GM12874 (cell line): ENCODE measurements at regions not wholly inside any gene's neighbourhood (a gene's known extent, or its start where the extent isn't known, plus 50 kb on each side); places are given as distances from the start of the nearest gene placed in this dataset.

Source experiments
- TF ChIP-seq, protein P1 (sequence below): IDR thresholded peaks from 2 replicates; pipeline ENCODE4 v1.5.1; 2011; ENCODE audit warnings: low read depth, mild to moderate bottlenecking, control low read depth, low read length, moderate library complexity; ENCODE audit not compliant: insufficient read depth

DNA sequence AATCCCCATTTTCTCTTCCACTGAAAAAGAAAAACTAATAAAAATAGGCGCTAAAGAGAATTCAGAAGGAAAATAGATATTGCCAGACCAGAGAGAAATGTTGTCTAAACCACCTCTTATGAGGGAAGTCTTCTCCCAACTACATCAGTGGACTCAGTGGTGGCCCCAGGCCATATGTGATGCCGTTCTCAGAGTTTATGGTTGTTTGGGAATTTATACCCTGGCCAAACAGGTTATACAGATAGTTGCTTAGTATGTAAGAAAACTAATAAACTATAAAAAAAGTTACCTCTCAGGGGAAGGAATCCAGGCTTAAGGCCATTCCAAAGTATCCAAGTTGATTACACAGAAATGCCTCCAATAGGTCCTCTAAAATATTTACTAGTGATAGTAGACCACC is 103.4 kb upstream of the RBM19 start:
- TF ChIP-seq, protein P1, sequence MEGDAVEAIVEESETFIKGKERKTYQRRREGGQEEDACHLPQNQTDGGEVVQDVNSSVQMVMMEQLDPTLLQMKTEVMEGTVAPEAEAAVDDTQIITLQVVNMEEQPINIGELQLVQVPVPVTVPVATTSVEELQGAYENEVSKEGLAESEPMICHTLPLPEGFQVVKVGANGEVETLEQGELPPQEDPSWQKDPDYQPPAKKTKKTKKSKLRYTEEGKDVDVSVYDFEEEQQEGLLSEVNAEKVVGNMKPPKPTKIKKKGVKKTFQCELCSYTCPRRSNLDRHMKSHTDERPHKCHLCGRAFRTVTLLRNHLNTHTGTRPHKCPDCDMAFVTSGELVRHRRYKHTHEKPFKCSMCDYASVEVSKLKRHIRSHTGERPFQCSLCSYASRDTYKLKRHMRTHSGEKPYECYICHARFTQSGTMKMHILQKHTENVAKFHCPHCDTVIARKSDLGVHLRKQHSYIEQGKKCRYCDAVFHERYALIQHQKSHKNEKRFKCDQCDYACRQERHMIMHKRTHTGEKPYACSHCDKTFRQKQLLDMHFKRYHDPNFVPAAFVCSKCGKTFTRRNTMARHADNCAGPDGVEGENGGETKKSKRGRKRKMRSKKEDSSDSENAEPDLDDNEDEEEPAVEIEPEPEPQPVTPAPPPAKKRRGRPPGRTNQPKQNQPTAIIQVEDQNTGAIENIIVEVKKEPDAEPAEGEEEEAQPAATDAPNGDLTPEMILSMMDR: no peak

DNA sequence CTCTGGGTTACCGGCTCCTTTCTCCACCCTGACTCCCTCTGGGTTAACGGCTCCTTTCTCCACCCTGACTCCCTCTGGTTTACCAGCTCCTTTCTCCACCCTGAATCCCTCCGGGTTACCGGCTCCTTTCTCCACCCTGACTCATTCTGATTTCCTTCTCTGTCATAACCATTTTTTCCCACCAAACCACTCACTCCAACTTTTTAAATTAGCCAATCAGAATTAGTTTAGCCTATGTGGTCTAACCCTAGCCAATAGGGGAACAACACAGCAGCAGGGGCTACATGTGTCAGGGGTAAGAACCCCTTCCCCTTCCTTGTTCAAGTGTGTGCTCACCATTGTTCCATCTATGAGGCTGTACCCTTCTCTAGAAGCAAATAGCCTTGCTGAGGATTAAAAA is 98.4 kb upstream of the RBM19 start:
- TF ChIP-seq, protein P1: no peak

DNA sequence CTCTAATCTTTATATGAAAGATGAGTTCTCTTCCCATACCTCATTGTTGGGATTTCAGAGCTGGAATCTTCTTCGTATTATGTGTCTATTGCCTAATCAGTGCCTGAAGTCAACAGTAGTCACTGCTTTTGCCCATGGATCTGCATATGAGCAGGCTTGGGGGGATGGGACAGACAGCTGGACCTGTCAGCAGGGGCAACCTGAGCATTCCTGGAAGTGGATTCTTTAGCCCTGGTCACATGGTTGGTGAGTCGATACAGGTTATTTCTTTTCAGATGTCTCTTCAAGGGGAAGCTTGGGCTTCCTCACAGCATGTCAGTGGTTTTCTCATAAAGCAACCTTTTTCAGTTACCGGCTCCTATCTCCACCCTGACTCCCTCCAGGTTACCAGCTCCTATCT is 97.3 kb upstream of the RBM19 start:
- TF ChIP-seq, protein P1: no peak

DNA sequence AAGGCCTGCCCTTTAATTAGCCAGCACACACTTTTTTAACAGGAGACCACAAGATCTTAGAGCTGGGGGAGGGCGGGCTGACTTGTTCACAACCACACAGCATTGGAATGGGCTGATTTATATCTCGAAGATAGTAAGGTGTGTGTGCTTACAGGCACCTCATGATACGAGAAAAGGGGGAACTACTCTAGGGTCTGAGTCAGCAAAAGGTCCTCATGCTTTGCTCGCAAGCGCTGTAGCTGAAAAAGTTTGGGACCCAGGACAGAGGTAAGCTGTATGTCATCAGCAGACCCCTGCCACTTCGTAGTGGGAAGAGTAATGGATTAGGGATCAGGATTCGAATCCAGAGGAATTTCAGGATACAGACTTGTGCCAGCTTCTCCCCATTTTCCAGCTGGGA is 88.9 kb upstream of the RBM19 start:
- TF ChIP-seq, protein P1: no peak

DNA sequence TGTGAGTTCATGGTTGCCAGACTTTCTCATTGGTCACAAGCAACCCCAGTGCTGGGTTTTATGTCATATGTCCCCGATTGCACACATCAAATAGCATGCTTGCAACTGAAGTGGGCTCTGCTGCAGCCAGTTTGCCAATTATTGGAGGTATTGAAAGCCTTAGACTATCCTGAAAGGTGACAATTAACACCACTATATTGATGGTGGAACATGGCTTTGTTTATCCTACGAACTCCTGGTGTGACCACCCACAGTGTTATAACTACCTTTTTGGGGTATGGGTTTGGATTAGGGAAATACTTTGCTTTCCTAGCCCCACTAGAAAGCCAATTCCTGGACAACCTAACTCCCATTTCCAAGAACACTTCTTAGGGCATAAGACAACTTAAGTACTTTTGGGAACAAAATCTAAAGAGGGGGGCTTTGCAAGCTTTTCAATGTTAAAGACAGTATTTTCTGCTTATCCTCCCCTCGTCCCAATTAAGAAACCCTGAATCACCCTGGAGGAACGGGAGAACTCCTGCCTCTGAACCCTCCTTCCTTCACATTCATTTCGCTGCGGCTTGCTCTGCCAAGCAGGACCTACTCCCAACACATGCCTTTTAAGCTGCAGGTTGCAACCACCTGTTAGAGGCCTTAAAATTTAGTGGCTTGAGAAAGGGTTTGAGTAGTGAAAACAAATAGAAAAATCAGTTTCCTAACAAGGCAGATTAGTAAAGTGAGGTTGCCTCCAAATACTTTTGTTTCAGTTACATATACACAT is 80.3 kb upstream of the RBM19 start:
- TF ChIP-seq, protein P1: no peak

DNA sequence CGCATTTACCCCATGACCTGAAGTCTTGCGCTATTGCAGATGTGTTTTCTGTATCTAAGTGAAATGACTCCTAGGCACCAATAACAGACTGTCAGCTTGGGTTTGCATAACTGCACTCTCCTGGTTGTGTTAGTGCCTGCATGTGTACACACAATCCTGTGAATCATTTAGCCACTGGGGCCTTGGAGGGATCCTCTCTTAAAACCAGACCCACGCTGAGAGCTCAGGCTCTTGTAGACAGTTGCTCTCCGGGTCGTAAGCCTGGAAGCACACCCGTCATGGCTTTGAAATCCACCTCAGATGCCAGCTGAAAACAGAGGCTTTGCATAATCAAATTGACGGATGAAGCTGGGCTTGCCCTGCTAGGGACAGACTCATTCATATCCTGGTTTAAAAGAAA is 79.2 kb upstream of the RBM19 start:
- TF ChIP-seq, protein P1: no peak

DNA sequence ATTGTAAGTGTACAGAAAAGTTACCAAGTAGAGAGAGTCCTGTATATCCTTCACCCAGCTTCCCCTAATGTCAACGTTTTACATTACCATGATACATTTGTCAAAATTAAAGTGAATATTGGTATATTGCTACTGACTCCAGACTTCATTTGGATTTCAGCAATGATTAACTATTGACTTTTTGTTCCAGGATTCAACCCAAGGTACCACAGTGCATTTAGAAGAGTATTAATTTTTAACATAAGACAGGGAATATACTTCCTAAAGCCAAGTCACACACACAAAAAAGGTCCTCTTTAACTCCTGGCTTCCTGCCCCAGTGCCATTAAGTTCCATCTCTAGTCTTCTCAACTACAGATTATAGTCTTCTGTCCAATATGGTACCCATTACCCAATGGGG is 75.5 kb upstream of the RBM19 start:
- TF ChIP-seq, protein P1: no peak
